Right hindlimb (tissue), 1 donor: ENCODE measurements at regions not wholly inside any gene's neighbourhood (a gene's known extent, or its start where the extent isn't known, plus 50 kb on each side); places are given as distances from the start of the nearest gene placed in this dataset.
A peak's percentile ranks its signal among the peaks of the same experiment; 100 is the strongest.

Source experiments
- DNase-seq: peaks from one replicate; pipeline ENCODE4 v3.0.0-alpha.2; 2018

DNA sequence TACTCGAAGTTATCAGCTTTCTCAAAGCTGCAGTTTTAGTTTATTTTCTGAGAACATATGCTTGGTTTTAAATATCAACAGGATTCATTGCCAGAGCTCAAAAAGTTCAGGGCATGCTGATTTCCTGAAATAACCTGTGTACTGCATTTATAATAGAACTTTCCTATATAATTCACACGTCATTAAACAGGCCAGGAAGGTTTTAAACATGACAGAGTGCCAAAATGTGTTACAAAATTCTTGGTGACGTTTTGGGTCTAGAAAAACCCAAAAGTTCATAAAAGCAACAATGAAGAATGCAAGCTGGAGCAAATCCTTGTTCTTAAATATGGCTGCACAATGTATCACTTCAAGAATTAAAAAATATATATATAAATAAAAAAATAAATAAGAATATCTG lies 1139.1 kb downstream of the CDH11 start:
- no peak for DNase-seq

DNA sequence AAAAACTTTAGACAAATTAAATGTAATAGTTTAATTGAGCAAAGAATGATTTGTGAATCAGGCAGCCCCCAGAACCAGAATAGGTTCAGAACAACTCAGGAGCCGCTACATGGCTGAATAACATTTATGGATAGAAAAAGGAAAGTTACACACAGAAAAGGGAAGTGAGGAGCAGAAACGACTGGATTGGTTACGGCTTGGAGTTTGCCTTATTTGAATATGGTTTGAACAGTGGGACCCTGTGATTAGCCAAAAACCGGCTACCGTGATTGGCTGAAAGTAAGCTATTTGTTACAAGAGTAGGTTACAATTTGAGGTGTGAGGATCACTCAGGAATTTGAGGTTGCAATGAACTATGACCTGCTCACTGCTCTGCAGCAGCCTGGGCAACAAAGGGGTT lies 1139.8 kb downstream of the CDH11 start:
- DNase-seq, result no peak

DNA sequence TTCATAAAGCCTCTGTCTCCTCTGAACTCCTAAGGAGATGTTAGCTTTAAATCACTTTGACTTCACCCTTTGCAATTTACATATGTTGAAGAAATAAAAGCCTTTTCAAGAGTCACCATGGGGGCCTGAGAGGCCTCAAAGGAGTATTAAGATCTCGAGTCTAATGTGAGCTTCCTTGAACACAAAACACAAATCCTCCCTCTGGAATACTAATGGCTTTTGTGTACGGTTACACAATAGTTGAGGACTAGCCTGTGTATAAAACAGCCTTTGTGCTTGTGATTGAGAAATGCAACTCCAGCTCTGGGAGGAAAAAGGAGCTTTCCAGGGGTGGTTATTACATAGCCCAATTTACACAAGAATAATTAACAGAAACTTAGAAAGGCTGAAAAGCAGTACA lies 1140.2 kb downstream of the CDH11 start:
- no peak for DNase-seq

DNA sequence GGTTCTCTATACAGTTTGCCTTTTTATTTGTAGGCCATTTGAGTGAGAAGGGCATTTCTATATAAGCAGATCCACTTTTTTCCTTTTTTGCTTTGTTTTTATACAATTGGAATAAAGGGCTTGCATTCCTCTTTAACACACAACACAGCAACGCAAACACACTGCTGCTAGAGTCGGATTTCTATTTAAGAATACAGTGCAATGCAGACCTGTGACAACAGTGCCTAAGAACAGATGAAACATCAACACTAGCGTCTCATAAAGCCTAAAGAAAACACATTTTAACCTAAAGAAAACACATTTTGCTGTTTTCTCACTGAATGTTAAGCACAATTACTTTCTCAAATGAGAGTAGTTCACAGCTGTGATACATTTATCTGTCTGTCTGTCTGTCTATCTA lies 1141.1 kb downstream of the CDH11 start:
- no peak for DNase-seq

DNA sequence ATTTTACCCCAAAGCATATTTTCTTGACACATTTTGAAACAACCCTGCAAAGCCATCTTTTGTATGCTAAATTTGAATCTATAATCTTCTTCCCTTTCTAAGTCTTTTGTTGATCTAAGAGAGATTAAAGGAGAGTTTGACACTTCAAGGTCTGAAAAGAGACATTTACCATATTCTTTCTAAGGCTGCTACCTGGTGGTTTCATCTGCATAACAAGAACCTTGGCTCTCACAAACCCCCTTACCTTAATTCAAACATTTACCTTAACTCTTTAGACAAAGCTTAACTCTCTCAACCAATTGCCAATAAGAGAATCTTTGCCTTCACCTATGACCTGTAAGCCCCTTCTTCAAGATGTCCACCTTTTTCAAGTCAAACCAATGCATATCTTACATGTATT lies 1143.6 kb downstream of the CDH11 start:
- no peak for DNase-seq

DNA sequence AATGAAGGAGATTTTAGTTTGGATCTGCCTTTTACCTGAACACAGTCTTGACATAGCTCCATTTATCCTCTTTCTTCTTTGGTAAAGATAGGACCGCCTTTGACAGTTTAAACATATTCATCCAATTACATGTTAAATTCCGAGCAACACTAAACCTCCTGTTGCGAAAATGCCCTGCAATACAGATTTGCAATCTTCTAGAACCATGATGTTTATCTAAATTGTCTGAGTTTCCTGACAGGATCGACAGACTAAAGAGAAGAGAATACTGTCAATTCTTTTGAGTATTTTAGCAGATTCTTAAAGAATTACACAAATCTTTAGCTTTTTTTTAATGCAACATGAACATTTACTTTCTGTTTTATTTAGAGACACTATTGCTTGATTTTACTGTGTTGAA lies 1145.5 kb downstream of the CDH11 start:
- DNase-seq, result no peak

DNA sequence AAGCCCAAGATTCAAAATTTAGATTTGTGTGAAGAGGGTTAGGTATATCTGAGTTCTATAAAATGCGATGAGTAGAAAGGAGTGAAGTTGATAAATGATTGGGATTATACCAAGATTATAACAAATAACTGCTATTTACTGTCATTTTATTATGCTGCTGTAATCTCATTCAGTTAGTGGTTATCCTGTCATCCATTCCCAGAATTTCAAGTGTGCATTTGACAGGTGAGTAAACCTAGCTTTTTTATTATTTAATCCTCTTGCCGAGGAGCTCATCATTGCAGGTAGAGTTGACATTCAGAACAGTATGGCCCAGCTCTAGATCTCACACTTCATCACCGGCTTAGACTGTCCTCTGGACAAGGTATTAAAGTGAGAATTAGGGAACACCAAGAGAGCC lies 1146.2 kb downstream of the CDH11 start:
- DNase-seq, result no peak

DNA sequence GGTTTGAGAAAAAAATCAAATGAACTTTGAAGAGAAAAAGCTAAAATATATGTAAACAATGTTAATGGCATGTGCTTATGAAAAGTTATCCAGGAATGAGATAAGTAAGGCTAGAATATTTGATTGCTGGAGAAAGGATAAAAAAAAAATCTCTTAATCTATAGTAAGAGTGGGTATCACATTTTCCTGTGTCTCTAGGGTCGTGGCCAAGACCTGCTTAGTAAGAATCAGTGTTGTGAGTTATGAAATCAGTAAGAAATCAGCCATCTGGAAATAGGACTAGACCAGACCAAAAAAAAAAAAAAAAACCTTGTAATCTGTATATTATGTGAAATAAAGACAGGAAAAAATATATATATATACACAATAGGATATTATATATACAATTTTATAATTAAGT lies 1153.9 kb downstream of the CDH11 start:
- DNase-seq, result no peak

DNA sequence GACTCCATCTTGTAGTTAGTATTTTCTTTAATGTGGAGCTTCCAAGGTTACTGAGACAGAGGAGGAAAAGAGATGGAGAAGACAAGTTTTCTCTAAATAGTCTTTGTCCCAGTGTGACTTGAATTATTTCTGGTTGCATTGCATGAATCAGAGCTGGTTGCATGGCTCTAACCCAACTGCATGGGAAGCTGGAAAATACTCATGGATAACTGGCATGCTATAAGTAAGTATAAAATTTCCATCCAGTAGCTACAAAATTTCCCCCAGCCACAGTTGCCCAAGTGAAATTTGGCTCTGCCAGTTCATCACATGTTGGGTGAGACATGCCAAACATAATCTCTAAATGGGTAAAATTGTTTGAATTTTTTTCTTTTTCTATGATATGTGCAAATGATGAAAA lies 1161.5 kb downstream of the CDH11 start:
- no peak for DNase-seq

DNA sequence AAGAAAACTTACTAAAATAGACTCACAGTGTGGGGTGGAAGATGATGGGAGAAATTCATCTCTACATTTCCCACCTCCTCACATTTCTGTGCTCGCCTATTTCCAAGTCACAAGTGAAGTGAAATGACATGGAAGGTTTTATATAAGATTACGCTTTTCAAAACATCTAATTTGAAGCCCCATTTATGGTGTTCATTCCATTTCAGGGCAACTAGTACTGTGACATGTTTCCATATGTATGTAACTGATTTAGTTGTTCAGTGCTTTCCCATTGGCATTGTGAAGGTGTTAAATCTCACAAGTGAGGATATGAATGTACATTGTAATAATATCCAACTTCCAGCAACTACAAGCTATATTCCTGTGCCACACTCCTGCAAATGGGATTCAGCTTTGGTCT lies 1174.8 kb downstream of the CDH11 start:
- no peak for DNase-seq

DNA sequence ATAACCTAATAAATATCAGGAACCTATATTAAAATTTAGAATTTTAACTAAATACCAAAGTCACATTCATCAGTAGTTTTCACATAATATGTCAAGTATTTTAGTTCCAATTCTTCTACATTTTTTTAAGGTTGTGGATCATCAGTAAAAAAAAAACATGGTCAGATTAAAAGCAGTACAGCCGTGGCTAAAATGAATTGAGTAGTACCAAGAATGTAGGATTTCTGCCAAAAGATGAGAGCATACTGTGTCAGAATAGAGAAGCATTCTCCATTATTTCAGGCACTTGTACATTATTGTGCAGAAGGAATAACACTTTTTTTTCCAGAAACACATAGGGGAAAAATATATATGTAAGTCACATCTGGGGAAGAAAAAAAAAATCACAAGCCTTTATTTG lies 1176.1 kb downstream of the CDH11 start:
- no peak for DNase-seq

DNA sequence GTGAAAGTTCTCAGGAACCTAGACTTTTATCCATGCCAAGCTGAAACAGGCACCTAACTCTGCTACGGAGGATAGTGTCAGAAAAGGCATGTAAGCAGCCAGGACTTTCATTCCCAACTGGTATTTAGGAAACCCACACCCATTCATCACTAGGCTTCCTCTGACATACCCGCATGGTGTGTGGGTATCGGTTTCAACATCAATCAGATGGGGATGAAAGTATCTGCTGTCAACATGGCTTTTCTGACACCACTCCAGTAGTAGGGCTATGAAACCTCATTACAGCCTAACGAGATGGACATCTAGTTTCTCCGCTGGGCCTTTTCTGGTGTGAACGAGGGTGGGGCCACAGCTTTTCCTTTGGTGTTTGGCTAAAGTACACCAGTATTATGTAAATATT lies 1178.3 kb downstream of the CDH11 start:
- DNase-seq, result peak; percentile 41

DNA sequence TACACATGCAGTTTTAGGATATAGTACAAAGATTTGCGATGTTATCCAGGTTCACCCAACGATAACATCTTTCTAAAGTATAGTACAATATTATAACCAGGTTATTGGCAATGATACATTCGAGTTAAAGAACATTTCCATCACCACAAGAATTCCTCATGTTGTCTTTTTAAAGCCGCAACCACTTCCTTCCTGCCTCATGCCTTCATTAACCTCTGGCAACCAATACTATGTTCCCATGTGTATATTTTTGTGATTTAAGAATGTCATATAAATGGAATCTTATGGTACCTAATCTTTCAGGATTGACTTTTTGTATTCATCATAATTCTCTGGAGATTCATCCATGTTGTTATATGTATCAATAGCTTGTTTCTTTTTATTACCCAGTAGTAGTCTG lies 1183.2 kb downstream of the CDH11 start:
- no peak for DNase-seq

DNA sequence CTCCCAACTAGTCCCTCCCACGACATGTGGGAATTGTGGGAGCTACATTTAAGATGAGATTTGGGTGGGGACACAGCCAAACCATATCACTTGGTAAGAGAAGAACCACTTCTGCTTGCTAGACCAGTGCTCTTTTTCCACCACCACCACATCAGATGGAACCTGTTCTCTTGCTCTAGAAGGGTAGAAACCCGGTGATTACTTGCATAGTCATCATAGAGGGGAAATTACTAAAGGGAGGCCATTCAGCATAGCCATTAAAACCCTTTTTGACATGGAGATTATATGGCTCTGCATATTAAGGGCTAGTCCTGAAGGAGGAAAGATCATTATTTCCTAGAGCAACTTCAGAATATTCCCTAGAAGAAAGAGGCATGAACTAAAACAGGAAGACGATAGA lies 1188.0 kb downstream of the CDH11 start:
- DNase-seq, result no peak

DNA sequence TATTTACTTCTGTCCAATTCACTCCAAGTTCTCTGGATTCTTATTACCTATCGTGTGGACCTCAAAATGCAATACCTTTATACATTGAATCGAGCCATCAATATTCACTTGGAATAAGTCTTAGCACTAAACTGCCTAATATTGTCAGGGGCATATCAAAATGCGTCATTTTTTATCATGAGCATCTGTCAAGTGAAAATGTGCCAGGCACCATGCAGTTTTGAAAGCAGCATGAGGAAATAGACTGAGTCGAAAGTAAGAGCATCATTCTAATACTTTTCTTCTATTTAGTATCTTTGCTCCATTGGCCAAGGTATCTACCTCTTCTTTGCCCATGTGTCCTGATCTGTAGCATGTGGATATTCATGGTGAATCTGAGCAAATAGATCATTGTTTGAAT lies 1193.4 kb downstream of the CDH11 start:
- no peak for DNase-seq

DNA sequence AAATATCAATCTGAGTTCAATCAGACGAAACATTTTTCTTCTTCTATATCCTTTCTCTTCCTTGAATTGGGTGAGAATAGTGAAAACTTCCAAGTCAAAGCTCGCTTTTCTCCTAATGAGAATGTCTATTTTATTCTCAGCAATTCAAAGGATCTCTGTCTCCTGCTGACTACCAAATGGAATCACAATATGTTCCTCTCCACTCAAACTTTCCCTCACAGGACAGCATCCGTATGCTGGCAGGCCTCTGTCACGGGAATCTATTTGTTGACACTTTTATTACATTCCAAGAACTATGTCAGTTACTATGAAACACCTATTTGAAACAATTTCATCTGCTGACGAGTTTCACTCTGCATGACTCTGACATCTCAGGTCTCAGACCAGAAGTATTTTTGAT lies 1196.6 kb downstream of the CDH11 start:
- no peak for DNase-seq

DNA sequence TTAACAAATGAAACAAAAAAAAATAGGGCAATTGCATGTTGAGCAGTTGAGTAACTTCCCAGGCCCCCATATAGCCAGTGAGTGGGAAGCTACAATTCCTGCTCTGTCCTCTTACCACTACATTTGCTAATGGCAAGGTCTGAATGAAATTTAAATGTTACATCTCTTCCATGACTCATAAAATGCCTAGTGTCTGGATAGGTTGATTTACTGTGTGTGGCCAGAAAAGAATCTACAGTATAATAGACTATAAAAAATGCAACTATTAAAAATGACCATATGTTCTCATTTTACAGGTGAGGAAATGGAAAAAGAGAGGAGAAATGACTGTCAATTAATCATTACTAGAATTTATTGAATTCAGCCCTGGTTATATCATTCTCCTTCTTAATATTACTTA lies 1199.3 kb downstream of the CDH11 start:
- DNase-seq, result no peak

DNA sequence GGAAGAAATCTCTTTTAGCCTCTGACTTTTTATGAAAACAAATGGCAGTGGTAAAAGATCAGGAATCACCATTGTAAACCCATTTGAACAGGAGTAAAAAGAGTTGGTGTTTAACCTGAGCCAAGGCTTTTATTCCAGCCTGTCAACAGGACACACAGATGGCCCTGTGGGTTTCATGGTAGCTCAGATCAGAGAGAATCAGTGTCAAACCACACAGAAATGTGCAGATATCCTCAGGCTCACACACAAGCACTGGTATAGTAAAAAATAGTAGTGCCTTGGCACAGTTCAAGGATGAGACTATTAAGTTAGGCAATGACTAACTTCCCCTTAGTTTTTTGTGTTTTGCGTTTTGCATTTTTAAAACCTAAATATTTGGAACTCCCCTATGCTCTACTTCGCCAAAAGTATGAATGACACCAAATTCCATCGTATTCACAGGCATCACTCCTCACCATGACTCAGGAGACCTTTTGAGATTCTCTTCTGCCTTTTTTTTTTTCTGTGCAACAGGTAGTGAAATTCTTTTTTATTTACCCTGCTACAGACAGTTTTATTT lies 1200.0 kb downstream of the CDH11 start:
- no peak for DNase-seq

DNA sequence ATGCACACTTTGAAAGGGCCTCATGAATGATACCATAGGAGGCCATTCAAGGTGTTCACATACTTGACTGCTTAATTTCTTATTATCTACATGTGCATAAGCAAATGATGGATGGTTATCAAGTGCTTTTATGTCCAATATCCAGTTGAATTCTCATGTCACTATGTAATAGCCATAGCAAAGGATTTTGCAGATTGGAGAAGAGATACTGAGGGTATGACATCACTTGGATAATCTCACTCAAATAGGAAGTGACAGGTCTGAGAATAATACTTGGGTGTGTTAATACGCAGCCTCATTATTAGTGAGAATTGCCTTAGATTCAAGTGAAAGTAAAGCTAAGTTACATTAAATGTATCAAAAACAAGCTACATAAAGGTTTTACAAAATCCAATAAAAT lies 1208.6 kb downstream of the CDH11 start:
- DNase-seq, result no peak

DNA sequence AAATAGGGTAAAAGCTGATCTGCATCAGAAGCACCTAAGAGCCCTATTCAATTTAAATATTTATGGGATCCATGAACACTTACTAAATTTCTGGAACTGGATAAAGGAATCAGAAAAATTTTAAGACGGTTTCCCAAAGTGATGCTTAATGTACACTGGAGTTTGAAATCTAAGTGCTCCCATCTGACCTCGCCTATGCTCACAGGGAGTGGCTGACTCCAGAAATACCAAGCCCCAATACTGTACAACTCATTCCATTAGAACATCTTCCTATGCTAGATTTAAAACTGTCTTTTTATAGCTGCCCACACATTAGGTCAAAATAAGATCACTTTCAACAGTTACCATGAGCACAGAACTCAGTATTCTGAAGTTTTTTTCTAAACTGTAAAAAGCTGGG lies 1214.6 kb downstream of the CDH11 start:
- DNase-seq, result no peak

DNA sequence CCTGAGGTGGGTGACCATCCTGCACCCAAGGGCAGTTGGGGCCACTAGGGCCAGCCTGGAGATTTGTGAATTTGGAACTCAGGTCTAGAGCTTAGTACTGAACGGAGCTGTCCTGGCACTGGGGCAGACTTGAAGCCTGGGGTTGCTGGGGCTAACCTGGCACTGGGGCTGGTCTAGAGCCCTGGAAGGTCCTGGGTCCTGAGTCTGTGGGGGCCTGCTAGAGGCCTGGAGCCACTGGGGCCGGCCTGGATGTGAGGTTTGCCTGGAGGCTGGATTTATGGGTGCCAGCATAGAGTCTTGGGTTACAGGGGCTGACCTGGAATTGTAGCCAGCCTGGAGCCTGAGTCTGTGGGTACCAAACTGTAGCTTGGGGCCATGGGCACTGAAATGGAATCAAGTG lies 1216.9 kb downstream of the CDH11 start:
- DNase-seq, result no peak

DNA sequence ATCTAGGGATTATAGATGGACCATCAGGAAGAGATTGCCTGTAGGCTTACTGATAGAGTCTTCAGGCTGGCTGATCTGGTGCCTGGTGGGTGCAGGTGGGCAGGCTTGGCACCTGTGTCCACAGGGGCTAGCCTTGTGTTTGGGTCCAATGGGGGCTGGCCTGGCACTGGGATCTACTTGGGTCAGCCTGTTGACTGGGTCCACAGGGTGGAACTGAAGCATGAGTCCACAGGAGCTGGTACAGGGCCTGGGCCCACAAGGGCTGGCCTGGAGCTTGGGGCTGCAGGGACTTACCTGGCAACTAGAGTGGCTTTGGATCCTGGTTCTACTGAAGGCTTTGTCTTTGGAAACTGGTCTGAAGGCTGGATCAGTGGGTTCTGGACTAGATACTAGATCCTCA lies 1217.7 kb downstream of the CDH11 start:
- DNase-seq, result no peak

DNA sequence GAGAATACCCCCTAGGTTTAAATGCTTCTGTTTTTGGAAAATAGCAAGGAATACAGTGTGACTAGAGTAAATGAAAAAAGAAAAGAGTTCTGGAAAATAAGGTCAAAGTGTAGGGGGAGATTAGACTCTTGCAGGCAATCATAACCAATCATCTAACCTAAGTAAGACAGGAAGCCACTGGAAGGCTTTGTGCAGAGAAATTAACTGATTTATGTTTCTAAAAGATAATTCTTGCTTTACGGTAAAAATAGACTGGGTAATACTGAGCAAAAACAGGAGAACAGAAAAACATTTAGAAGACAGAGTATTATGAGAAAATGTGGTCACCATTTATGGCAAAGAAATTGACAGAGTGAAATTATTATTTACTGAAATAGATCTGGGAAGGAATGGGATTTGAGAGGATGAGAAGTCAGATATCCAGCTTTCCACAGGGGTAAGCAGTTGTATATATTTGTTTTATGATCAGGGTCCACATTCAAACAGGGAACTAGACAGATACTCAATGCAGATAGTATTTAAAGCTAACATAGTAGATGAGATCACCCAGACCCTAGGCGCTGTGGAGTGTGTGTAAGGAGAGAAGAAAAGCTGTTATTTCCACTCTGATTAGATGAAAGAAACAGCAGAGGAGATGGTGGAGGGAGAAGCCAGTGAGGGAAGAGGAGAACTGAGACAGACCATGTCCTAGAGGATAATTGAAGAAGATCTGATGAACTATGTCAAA lies 1225.3 kb downstream of the CDH11 start:
- no peak for DNase-seq

DNA sequence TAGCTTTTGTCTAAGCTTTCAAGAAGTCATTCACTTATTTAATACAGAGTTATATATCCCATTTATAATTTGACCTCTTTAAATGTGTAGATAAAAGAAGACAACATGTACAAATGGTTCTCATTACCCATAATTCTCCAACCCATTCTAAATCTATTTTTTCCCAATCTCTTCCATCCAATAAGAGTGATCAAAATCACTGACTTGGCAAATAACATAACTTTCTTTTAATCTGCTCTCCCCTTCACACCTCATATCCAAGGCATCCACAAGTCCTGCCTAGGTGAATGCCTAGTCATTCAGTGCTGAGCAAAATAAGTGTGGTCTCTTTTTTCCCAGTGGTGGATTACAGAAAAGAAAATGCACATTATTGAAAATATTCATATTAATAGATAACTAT lies 1231.1 kb downstream of the CDH11 start:
- DNase-seq, result no peak

DNA sequence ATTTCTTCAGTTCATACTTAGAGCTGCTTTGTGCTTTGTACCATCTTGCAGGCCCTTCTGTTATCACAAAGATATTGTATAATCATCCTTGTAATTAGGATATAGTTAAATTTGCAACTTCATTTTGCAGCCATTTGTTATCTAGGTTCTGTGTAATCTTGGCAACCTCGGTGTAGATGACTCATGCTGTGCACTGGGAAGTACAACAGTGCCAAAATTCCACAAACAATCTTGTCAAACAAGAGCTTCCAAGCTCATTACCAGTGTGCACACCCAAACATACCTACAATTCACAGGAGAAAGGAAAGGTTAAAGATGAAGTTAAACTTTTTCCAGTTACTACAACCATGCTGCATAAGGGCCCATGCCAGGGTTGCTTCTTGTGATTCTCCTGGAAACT lies 1231.8 kb downstream of the CDH11 start:
- DNase-seq, result no peak
